Astrocyte (in vitro differentiated cells and primary cell): ENCODE measurements at regions not wholly inside any gene's neighbourhood (a gene's known extent, or its start where the extent isn't known, plus 50 kb on each side); places are given as distances from the start of the nearest gene placed in this dataset.

Experiments
- EZH2 ChIP-seq: IDR thresholded peaks from 2 replicates; pipeline ENCODE4 v1.6.1; 2012; ENCODE audit warnings: mild to moderate bottlenecking, low read length, inconsistent platforms; ENCODE audit not compliant: insufficient read depth
- TF ChIP-seq, protein P1 (sequence below): IDR thresholded peaks from 2 replicates; pipeline ENCODE4 v1.5.1; 2011; ENCODE audit warnings: low read depth, mild to moderate bottlenecking, inconsistent platforms, low read length, moderate library complexity; ENCODE audit not compliant: insufficient read depth

DNA sequence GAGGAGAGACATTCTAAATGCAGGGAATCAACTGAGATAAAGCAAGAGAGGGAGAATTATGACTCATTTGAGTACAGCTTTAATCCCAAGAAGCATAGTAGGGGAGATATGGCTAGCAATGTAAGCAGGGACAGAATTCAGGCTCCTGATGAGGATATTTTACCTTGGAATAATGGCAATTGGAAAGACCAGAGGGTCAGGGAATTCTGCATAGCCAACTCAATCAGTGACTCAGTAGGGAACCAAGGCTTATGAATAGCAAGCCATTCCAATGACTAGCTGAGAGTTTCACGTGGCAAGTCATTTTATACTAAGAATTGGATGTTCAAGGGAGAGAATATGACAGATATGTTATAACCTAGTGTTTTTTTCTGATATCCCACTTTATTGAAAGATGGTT is 563.8 kb upstream of the NETO1 start:
- TF ChIP-seq, protein P1, sequence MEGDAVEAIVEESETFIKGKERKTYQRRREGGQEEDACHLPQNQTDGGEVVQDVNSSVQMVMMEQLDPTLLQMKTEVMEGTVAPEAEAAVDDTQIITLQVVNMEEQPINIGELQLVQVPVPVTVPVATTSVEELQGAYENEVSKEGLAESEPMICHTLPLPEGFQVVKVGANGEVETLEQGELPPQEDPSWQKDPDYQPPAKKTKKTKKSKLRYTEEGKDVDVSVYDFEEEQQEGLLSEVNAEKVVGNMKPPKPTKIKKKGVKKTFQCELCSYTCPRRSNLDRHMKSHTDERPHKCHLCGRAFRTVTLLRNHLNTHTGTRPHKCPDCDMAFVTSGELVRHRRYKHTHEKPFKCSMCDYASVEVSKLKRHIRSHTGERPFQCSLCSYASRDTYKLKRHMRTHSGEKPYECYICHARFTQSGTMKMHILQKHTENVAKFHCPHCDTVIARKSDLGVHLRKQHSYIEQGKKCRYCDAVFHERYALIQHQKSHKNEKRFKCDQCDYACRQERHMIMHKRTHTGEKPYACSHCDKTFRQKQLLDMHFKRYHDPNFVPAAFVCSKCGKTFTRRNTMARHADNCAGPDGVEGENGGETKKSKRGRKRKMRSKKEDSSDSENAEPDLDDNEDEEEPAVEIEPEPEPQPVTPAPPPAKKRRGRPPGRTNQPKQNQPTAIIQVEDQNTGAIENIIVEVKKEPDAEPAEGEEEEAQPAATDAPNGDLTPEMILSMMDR, result no peak
- no peak for TF ChIP-seq EZH2
